ENCODE measurements at regions not wholly inside any gene's neighbourhood (a gene's known extent, or its start where the extent isn't known, plus 50 kb on each side); places are given as distances from the start of the nearest gene placed in this dataset.

DNA sequence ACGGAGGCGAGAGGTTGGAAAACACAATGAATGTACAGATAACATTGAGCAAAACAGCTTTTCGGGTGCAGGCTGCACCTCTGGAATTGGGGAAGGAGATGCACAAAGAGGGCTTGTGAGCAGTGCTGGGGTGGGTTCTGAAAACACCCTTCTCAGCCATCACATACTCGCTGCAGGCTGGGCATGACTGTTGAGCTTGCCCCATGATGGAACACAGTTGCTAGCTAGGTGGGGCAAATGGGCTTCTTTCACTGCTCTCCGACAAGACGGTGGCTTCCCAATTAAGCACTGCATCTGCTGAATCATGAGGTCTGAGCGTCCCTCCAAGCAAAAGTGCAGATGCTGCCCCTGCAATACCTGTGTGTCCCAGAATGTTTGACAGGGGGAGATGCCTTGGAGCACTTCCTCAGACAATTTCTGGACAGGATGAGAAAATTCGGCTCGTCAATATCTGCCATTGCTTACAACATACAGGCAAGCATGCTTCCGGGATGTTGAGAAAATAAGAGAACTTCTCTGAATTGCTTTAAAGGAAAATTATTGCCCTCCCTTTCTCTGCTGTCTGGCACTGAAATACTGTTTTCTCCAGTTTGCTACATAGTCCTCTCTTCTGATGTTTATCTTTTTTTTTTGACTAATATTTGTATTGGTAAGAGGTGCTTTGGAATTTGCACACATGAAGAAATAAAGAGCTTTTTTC lies 77.3 kb upstream of the SH3BP4 start:
- no peaks in the 10 kb centered on the region for H3K4me1 ChIP-seq (ENCODE audit: control insufficient read depth, insufficient read depth, low read length, unreplicated experiment)
- no peaks in the 10 kb centered on the region for H3K27me3 ChIP-seq (ENCODE audit: insufficient read depth, low read length)
- no peak overlapping the region for H2AFZ ChIP-seq (ENCODE audit: low read length, unreplicated experiment)
- no peaks in the 10 kb centered on the region for H3K79me2 ChIP-seq (ENCODE audit: control insufficient read depth, insufficient read depth, low read length, unreplicated experiment)
- no peak overlapping the region for H3K27ac ChIP-seq (ENCODE audit: low read depth, low read length)
- no peak overlapping the region for H3K4me3 ChIP-seq (ENCODE audit: low read depth, low read length)
- H3K36me3 ChIP-seq (ENCODE audit: insufficient read depth, low read length) = no peaks in the 10 kb centered on the region

DNA sequence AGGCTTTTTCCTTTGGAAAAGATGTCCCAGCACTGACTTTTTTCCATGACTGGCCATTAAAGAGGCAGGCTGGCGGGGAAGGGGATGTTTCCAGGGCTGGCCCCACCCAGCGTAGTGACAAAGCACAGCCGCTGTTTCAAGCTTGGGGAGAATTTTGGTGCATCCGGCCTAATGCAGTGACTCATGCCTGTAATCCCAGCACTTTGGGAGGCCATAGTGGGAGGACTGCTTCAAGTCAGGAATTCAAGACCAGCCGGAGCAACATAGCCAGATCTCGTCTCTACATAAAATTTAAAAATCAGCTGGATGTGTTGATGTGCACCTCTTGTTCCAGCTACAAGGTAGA lies 78.0 kb upstream of the SH3BP4 start:
- Histone ChIP-seq H3K27ac (ENCODE audit: low read depth, low read length) (no peak overlapping the region), H3K4me3 (ENCODE audit: low read depth, low read length) (no peak overlapping the region), H3K27me3 (ENCODE audit: insufficient read depth, low read length) (no peaks in the 10 kb centered on the region), H3K79me2 (ENCODE audit: control insufficient read depth, insufficient read depth, low read length, unreplicated experiment) (no peaks in the 10 kb centered on the region), H3K4me1 (ENCODE audit: control insufficient read depth, insufficient read depth, low read length, unreplicated experiment) (no peaks in the 10 kb centered on the region), H3K36me3 (ENCODE audit: insufficient read depth, low read length) (no peaks in the 10 kb centered on the region), H2AFZ (ENCODE audit: low read length, unreplicated experiment) (no peak overlapping the region)

DNA sequence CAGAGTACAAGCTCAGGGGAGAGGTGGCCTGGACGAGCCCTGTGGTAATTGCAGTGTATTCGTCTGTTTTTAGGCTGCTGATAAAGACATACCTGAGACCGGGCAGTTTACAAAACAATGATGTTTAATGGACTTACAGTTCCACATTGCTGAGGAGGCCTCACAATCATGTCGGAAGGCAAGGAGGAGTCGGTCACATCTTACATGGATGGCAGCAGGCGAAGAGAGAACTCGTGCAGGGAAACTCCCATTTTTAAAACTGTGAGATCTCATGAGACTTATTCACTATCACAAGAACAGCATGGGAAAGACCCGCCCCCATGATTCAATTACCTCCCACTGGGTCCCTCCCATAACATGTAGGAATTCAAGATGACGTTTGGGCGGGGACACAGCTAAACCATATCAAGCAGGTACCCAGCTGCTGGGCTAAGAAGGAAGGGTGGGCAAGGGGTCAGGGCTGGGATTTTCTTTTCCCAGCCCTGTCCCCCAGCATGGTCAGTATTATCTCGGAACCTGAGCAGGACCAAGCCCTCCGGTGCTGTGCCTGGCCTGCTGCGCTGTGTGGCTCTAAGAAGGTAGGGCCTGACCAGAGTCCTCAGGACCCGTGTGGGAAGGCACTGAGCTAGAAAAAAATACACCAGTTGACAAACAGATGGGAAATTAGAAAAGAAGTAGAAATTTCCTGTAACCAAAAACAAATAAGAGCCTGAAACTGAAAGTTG lies 78.6 kb upstream of the SH3BP4 start:
- no peak overlapping the region for H3K4me3 ChIP-seq (ENCODE audit: low read depth, low read length)
- no peak overlapping the region for H2AFZ ChIP-seq (ENCODE audit: low read length, unreplicated experiment)
- H3K36me3 ChIP-seq (ENCODE audit: insufficient read depth, low read length) = no peaks in the 10 kb centered on the region
- no peaks in the 10 kb centered on the region for H3K4me1 ChIP-seq (ENCODE audit: control insufficient read depth, insufficient read depth, low read length, unreplicated experiment)
- H3K79me2 ChIP-seq (ENCODE audit: control insufficient read depth, insufficient read depth, low read length, unreplicated experiment) = no peaks in the 10 kb centered on the region
- no peaks in the 10 kb centered on the region for H3K27me3 ChIP-seq (ENCODE audit: insufficient read depth, low read length)
- no peak overlapping the region for H3K27ac ChIP-seq (ENCODE audit: low read depth, low read length)

DNA sequence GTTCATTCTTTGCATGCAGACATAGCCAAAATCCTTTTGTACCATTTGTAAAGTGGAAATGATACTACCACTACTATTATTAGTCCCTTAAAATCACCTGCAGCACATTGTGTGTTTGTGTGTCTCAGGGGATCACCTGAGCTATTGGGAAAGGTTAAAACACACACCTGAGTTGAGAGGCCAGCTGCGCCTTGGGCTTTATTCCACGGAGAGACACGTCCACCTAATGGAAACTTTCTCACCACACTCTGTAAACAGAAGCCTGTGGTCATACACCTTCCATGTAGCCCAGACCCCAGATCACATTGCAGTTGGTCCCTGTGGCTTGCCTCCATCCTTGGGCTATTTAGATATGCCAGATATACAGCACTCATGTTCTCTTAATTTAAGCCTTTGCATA lies 81.8 kb upstream of the SH3BP4 start:
- Histone ChIP-seq H3K27me3 (ENCODE audit: insufficient read depth, low read length) (no peaks in the 10 kb centered on the region), H2AFZ (ENCODE audit: low read length, unreplicated experiment) (no peak overlapping the region), H3K79me2 (ENCODE audit: control insufficient read depth, insufficient read depth, low read length, unreplicated experiment) (no peaks in the 10 kb centered on the region), H3K27ac (ENCODE audit: low read depth, low read length) (no peak overlapping the region), H3K4me1 (ENCODE audit: control insufficient read depth, insufficient read depth, low read length, unreplicated experiment) (no peaks in the 10 kb centered on the region), H3K36me3 (ENCODE audit: insufficient read depth, low read length) (no peaks in the 10 kb centered on the region), H3K4me3 (ENCODE audit: low read depth, low read length) (no peak overlapping the region)

DNA sequence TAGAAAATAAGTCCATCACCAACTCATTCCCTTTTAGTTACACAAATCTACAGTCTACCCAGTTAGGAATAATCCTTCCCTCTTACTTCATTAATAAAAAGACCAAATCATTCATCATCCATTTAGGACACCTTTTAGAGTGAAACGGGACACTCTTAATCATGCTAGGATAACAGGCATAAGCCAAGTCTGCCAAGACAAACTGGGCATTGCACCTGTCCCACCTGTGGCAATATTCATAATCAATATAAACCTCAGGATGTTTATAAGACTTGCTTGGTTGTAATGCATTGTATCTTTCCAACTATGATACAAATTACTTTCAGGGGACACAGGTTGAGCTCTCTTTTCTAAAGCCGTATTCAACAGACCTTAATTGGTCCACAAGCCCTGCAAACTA lies 82.7 kb upstream of the SH3BP4 start:
- H3K27me3 ChIP-seq (ENCODE audit: insufficient read depth, low read length) = no peaks in the 10 kb centered on the region
- no peak overlapping the region for H3K4me3 ChIP-seq (ENCODE audit: low read depth, low read length)
- no peak overlapping the region for H3K27ac ChIP-seq (ENCODE audit: low read depth, low read length)
- no peaks in the 10 kb centered on the region for H3K36me3 ChIP-seq (ENCODE audit: insufficient read depth, low read length)
- no peaks in the 10 kb centered on the region for H3K4me1 ChIP-seq (ENCODE audit: control insufficient read depth, insufficient read depth, low read length, unreplicated experiment)
- no peaks in the 10 kb centered on the region for H3K79me2 ChIP-seq (ENCODE audit: control insufficient read depth, insufficient read depth, low read length, unreplicated experiment)
- no peak overlapping the region for H2AFZ ChIP-seq (ENCODE audit: low read length, unreplicated experiment)

DNA sequence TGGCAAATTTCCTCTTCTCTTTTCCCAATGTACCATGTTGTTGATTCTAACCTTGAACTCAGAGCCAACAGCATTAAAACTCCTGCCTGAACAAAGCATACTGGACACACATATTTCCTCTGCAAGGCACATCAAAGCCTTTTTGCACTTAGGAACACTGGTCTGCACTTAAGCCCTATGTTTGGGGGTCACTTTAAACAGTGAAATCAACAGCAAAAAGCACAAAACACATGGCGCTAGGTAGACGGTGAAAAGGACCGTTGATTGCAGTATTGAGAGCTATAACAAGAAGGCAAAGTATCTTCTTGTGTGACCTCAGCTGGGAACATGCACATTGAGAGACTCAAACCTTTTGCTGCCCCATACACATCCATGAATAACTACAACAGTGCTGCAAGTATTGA lies 83.9 kb upstream of the SH3BP4 start:
- Histone ChIP-seq H3K79me2 (ENCODE audit: control insufficient read depth, insufficient read depth, low read length, unreplicated experiment) (no peaks in the 10 kb centered on the region), H3K4me3 (ENCODE audit: low read depth, low read length) (no peak overlapping the region), H3K27ac (ENCODE audit: low read depth, low read length) (no peak overlapping the region), H3K27me3 (ENCODE audit: insufficient read depth, low read length) (no peaks in the 10 kb centered on the region), H2AFZ (ENCODE audit: low read length, unreplicated experiment) (no peak overlapping the region), H3K4me1 (ENCODE audit: control insufficient read depth, insufficient read depth, low read length, unreplicated experiment) (peaks cover 8% of the 10 kb centered on the region), H3K36me3 (ENCODE audit: insufficient read depth, low read length) (no peaks in the 10 kb centered on the region)

DNA sequence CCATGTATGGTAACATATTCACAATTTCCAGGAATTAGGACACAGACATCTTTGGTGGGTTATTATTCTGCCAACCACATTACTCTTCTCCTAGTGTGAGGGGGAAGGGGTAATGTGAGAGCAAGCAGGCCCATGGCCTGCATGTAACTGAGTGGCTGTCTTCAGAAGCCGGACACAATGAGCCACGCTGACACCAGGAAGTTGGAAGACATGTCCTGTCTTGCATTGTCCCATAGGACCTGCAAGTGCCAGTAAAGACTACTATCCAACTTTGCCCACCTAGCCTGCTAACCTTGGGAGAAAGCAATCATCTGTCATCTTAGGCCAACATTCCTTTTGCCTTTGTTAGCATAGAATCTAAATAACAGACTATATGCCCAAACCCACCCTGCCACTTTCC lies 86.2 kb upstream of the SH3BP4 start:
- Histone ChIP-seq H3K27me3 (ENCODE audit: insufficient read depth, low read length) (no peaks in the 10 kb centered on the region), H3K36me3 (ENCODE audit: insufficient read depth, low read length) (no peaks in the 10 kb centered on the region), H3K4me1 (ENCODE audit: control insufficient read depth, insufficient read depth, low read length, unreplicated experiment) (peaks cover 8% of the 10 kb centered on the region), H2AFZ (ENCODE audit: low read length, unreplicated experiment) (no peak overlapping the region), H3K4me3 (ENCODE audit: low read depth, low read length) (no peak overlapping the region), H3K79me2 (ENCODE audit: control insufficient read depth, insufficient read depth, low read length, unreplicated experiment) (no peaks in the 10 kb centered on the region), H3K27ac (ENCODE audit: low read depth, low read length) (no peak overlapping the region)

DNA sequence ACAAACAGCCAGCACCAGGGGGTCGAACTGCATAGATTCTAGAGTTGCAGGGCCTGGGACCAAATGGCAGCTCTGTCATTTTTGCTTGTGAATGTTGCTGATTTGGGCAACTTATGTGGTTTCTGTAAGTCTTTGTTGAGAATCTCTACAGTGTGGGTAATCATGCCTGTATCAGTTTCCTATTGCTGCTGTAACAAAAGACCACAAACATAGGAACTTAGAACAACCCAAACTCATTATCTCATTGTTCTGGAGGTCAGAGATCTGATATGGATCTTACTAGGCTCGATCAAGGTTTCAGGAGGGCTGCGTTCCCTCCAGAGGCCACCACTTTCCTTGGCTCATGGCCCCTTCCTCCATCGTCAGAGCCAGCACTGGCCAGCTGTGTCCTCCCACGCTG lies 86.8 kb upstream of the SH3BP4 start:
- Histone ChIP-seq H2AFZ (ENCODE audit: low read length, unreplicated experiment) (no peak overlapping the region), H3K27ac (ENCODE audit: low read depth, low read length) (no peak overlapping the region), H3K36me3 (ENCODE audit: insufficient read depth, low read length) (no peaks in the 10 kb centered on the region), H3K4me3 (ENCODE audit: low read depth, low read length) (no peak overlapping the region), H3K4me1 (ENCODE audit: control insufficient read depth, insufficient read depth, low read length, unreplicated experiment) (peaks cover 8% of the 10 kb centered on the region), H3K79me2 (ENCODE audit: control insufficient read depth, insufficient read depth, low read length, unreplicated experiment) (no peaks in the 10 kb centered on the region), H3K27me3 (ENCODE audit: insufficient read depth, low read length) (no peaks in the 10 kb centered on the region)

DNA sequence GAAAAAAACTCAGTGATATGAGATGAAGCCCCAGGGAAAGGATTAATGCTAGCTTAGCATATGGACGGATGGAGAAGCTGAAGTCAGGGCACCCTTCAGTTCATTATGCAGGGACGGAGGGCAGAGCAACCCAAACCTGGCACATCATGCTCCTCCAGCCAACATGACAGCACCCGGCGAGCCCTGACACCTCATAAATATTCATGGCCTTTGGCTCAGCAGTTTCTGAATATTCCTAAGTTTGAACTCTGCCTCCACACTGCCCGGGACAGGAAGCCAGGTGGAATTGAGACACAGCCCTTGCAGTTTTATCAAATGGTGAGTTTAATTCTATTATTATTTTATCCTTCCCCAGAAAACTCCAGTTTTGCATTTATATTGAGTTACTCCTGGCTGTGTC lies 87.3 kb upstream of the SH3BP4 start:
- Histone ChIP-seq H3K27me3 (ENCODE audit: insufficient read depth, low read length) (no peaks in the 10 kb centered on the region), H2AFZ (ENCODE audit: low read length, unreplicated experiment) (no peak overlapping the region), H3K27ac (ENCODE audit: low read depth, low read length) (no peak overlapping the region), H3K79me2 (ENCODE audit: control insufficient read depth, insufficient read depth, low read length, unreplicated experiment) (no peaks in the 10 kb centered on the region), H3K36me3 (ENCODE audit: insufficient read depth, low read length) (no peaks in the 10 kb centered on the region), H3K4me1 (ENCODE audit: control insufficient read depth, insufficient read depth, low read length, unreplicated experiment) (peaks cover 8% of the 10 kb centered on the region), H3K4me3 (ENCODE audit: low read depth, low read length) (no peak overlapping the region)

DNA sequence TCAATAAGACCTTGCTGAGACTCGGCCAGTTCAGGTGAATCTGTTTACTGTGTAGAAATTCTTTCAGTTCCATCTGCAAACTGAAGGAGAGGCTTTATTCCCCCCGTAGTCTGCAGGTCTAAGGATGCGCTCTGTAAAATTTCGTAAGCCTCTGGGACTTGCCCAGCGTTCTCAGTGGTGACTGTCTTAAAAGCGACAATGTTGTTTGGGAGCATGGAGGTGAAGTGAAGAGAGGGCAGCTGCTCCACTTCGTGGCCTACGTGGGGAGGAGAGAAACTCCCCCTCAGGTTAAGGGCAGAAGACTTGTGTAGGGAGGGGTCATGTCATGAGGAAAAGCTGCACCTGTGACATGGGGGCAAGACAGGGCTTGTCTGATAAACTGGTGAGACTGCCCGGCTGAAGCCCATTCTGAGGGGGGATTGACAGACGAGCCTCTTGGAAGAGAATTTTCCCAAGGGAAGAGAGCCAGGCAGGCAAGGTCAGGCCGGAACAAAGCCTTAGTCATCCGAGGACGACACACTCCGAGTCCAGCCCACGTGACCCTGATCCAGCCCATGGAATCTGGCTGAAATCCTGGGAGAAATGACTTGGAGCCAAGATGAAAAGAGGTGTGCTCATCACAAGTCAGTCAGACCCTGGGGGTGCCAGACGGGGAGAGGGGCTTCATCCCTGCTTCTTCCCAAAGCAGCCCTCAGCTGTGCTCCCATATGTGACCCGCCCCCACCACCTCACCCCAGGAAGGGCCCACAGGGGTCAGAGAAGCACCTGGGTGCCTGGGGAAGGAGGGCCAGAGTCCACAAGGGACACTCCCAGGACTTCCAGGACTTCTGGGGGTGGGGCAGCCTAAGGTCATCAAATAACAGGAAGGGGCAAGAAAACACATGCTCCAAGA lies 88.5 kb upstream of the SH3BP4 start:
- no peaks in the 10 kb centered on the region for H3K36me3 ChIP-seq (ENCODE audit: insufficient read depth, low read length)
- no peak overlapping the region for H3K4me3 ChIP-seq (ENCODE audit: low read depth, low read length)
- peaks cover 8% of the 10 kb centered on the region for H3K4me1 ChIP-seq (ENCODE audit: control insufficient read depth, insufficient read depth, low read length, unreplicated experiment)
- H2AFZ ChIP-seq (ENCODE audit: low read length, unreplicated experiment) = no peak overlapping the region
- H3K79me2 ChIP-seq (ENCODE audit: control insufficient read depth, insufficient read depth, low read length, unreplicated experiment) = no peaks in the 10 kb centered on the region
- H3K27me3 ChIP-seq (ENCODE audit: insufficient read depth, low read length) = no peaks in the 10 kb centered on the region
- H3K27ac ChIP-seq (ENCODE audit: low read depth, low read length) = no peak overlapping the region

Data from ACC112 (cell line).